ENCODE measurements at regions not wholly inside any gene's neighbourhood (a gene's known extent, or its start where the extent isn't known, plus 50 kb on each side); places are given as distances from the start of the nearest gene placed in this dataset.
"Not testable (repeated sequence)": the region's sequence is repeated elsewhere in the genome, so short reads cannot be mapped to it uniquely, and the experiment has no call there.

DNA sequence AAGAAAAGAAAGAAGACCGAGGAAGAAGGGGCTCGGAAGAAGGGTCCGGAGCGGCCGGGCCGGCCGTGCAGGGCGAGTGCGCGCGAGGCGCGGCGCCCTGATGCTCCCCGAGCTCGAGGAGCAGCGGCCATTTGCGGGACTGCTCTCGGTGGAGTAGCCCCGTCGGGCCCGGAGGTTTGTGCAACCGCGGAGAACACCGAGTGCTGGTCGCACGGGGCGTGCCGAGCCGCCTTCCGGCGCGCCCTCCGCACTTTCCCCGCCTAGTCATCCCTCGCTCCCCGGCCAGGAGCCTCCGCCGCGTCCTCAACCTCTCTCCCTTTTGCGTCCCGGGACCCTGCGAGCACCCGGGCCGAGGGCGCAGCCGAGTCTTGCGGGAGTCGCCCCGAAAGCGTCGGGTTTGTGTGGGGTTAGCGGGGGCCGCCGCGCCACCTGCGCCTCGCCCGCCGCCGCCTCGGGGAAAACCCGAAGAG lies 127.4 kb downstream of the LAS1L start:
- POLR2A ChIA-PET, result no interaction called here

DNA sequence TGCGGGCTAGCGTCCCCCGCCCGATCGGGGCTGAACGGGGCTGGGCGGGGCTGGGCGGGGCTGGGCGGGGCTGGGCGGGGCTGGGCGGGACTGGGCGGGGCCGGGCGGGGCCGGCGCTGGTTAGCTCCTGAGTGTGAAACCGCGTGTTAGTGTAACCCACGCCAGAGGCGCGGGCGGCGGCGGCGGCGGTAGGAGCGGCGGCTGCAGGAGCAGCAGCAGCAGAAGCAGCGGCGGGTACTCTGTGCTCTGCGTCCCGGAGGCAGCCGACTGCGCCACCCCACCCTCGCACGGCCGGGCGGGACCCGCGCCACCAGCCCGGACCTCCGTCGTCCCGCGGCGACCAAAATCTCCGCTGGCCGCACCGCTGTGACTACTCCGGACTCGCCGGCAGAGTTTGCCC lies 128.1 kb downstream of the LAS1L start:
- ChIA-PET POLR2A (interaction anchor here (0.7 kb wide), 1 partner anchor 807 kb away, joined by 3 read pairs; no protein-coding TSS in a partner anchor), CTCF (no interaction called here)
- H3K4me1 Mint-ChIP-seq (ENCODE audit: low read depth, unreplicated experiment), result no peaks in the 10 kb centered on the region
- peak in 1 of 2 experiments; percentile 30 for DNase-seq
- TF ChIP-seq, protein P1, sequence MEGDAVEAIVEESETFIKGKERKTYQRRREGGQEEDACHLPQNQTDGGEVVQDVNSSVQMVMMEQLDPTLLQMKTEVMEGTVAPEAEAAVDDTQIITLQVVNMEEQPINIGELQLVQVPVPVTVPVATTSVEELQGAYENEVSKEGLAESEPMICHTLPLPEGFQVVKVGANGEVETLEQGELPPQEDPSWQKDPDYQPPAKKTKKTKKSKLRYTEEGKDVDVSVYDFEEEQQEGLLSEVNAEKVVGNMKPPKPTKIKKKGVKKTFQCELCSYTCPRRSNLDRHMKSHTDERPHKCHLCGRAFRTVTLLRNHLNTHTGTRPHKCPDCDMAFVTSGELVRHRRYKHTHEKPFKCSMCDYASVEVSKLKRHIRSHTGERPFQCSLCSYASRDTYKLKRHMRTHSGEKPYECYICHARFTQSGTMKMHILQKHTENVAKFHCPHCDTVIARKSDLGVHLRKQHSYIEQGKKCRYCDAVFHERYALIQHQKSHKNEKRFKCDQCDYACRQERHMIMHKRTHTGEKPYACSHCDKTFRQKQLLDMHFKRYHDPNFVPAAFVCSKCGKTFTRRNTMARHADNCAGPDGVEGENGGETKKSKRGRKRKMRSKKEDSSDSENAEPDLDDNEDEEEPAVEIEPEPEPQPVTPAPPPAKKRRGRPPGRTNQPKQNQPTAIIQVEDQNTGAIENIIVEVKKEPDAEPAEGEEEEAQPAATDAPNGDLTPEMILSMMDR (IDR thresholded peaks at IDR 0.05; ENCODE audit: insufficient read depth in 1 of 2, low read depth in 1 of 2, low read length in 1 of 2, severe bottlenecking in 1 of 2, unreplicated experiment in 1 of 2), result no peak
- H3K36me3 Mint-ChIP-seq (ENCODE audit: insufficient read depth, unreplicated experiment), result no peaks in the 10 kb centered on the region
- Histone ChIP-seq H3K4me3 (ENCODE audit: low read depth, low read length) (peak overlapping the region; percentile 37), H3K4me1 (no peaks in the 10 kb centered on the region), H3K27me3 (replicated peaks; ENCODE audit: control insufficient read depth, insufficient read depth, low read length) (no peaks in the 10 kb centered on the region), H3K9me3 (no peaks in the 10 kb centered on the region), H3K36me3 (ENCODE audit: control insufficient read depth, insufficient read depth, low read length) (no peaks in the 10 kb centered on the region)
- intact Hi-C loops (cut with micrococcal nuclease; ENCODE audit: unreplicated experiment), result no loop called here
- H3K27me3 Mint-ChIP-seq (ENCODE audit: insufficient read depth, unreplicated experiment), result peaks cover 3% of the 10 kb centered on the region
- H3K9me3 Mint-ChIP-seq (ENCODE audit: unreplicated experiment), result no peaks in the 10 kb centered on the region
- no peak overlapping the region for H3K27ac Mint-ChIP-seq (ENCODE audit: unreplicated experiment)
- peak overlapping the region; percentile 88 for H3K4me3 Mint-ChIP-seq (ENCODE audit: unreplicated experiment)
- no TSS peak for BruUV-seq (replicated peaks)

More for the DNA sequence above, 127.4 kb downstream of the LAS1L start:
- Mint-ChIP-seq H3K4me3 (ENCODE audit: unreplicated experiment) (peak overlapping the region; percentile 88), H3K27me3 (ENCODE audit: insufficient read depth, unreplicated experiment) (peaks cover 3% of the 10 kb centered on the region), H3K36me3 (ENCODE audit: insufficient read depth, unreplicated experiment) (no peaks in the 10 kb centered on the region), H3K9me3 (ENCODE audit: unreplicated experiment) (no peaks in the 10 kb centered on the region), H3K27ac (ENCODE audit: unreplicated experiment) (no peak overlapping the region), H3K4me1 (ENCODE audit: low read depth, unreplicated experiment) (no peaks in the 10 kb centered on the region)
- no TSS peak for BruUV-seq (replicated peaks)
- Histone ChIP-seq H3K4me1 (no peaks in the 10 kb centered on the region), H3K36me3 (ENCODE audit: control insufficient read depth, insufficient read depth, low read length) (no peaks in the 10 kb centered on the region), H3K9me3 (no peaks in the 10 kb centered on the region), H3K27me3 (replicated peaks; ENCODE audit: control insufficient read depth, insufficient read depth, low read length) (no peaks in the 10 kb centered on the region), H3K4me3 (ENCODE audit: low read depth, low read length) (peak overlapping the region; percentile 37)
- TF ChIP-seq, protein P1 (IDR thresholded peaks at IDR 0.05; ENCODE audit: insufficient read depth in 1 of 2, low read depth in 1 of 2, low read length in 1 of 2, severe bottlenecking in 1 of 2, unreplicated experiment in 1 of 2), result no peak
- intact Hi-C loops (cut with micrococcal nuclease; ENCODE audit: unreplicated experiment), result no loop called here
- CTCF ChIA-PET, result interaction anchor here (0.7 kb wide), 1 partner anchor 1598 kb away, joined by 3 read pairs; no protein-coding TSS in a partner anchor
- peak in 1 of 2 experiments; percentile 6 for DNase-seq

DNA sequence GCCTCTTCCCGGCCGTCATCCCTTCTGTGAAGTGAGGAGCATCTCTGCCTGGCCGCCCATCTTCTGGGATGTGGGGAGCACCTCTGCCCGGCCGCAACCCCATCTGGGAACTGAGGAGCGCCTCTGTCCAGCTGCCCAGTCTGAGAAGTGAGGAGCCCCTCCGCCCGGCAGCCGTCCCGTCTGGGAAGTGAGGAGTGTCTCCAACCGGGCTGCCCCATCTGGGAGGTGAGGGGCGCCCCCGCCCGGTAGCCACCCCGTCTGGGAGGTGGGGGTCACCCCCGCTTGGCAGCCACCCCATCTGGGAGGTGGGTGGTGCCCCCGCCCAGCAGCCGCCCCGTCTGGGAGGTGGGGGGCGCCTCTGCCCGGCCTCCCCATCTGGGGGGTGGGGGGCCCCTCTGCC lies 142.3 kb downstream of the LAS1L start:
- BruUV-seq (replicated peaks), result no TSS peak

DNA sequence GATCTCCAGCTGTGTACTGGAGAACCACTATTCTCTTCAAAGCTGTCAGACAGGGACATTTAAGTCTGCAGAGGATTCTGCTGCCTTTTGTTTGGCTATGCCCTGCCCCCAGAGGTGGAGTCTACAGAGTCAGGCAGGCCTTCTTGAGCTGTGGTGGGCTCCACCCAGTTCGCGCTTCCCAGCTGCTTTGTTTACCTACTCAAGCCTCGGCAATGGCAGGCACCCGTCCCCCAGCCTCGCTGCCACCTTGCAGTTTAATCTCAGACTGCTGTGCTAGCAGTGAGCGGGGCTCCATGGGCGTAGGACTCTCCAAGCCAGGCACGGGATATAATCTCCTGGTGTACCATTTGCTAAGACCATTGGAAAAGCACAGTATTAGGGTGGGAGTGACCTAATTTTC lies 145.5 kb downstream of the LAS1L start:
- DNase-seq; H3K9me3 Mint-ChIP-seq (ENCODE audit: unreplicated experiment); H3K36me3 Mint-ChIP-seq (ENCODE audit: insufficient read depth, unreplicated experiment); intact Hi-C loops (cut with micrococcal nuclease; ENCODE audit: unreplicated experiment); H3K4me3 Mint-ChIP-seq (ENCODE audit: unreplicated experiment); H3K27me3 Mint-ChIP-seq (ENCODE audit: insufficient read depth, unreplicated experiment); H3K27ac Mint-ChIP-seq (ENCODE audit: unreplicated experiment); H3K4me1 ChIP-seq; H3K4me3 ChIP-seq (ENCODE audit: low read depth, low read length); CTCF ChIA-PET; POLR2A ChIA-PET; H3K4me1 Mint-ChIP-seq (ENCODE audit: low read depth, unreplicated experiment); H3K36me3 ChIP-seq (ENCODE audit: control insufficient read depth, insufficient read depth, low read length); H3K27me3 ChIP-seq (replicated peaks; ENCODE audit: control insufficient read depth, insufficient read depth, low read length); H3K9me3 ChIP-seq; BruUV-seq (replicated peaks): not testable (repeated sequence)

More for the DNA sequence above, 142.3 kb downstream of the LAS1L start:
- Mint-ChIP-seq H3K9me3 (ENCODE audit: unreplicated experiment) (peaks cover 7% of the 10 kb centered on the region), H3K27ac (ENCODE audit: unreplicated experiment) (no peak overlapping the region), H3K27me3 (ENCODE audit: insufficient read depth, unreplicated experiment) (no peaks in the 10 kb centered on the region), H3K4me1 (ENCODE audit: low read depth, unreplicated experiment) (no peaks in the 10 kb centered on the region), H3K36me3 (ENCODE audit: insufficient read depth, unreplicated experiment) (no peaks in the 10 kb centered on the region), H3K4me3 (ENCODE audit: unreplicated experiment) (no peak overlapping the region)
- Histone ChIP-seq H3K9me3 (no peaks in the 10 kb centered on the region), H3K36me3 (ENCODE audit: control insufficient read depth, insufficient read depth, low read length) (no peaks in the 10 kb centered on the region), H3K27me3 (replicated peaks; ENCODE audit: control insufficient read depth, insufficient read depth, low read length) (no peaks in the 10 kb centered on the region), H3K4me3 (ENCODE audit: low read depth, low read length) (no peak overlapping the region), H3K4me1 (no peaks in the 10 kb centered on the region)
- ChIA-PET POLR2A (no interaction called here), CTCF (no interaction called here)
- TF ChIP-seq, protein P1 (IDR thresholded peaks at IDR 0.05; ENCODE audit: insufficient read depth in 1 of 2, low read depth in 1 of 2, low read length in 1 of 2, severe bottlenecking in 1 of 2, unreplicated experiment in 1 of 2), result no peak
- intact Hi-C loops (cut with micrococcal nuclease; ENCODE audit: unreplicated experiment), result no loop called here
- no peak for DNase-seq

Measured in Caco-2 (cell line).